H1 (cell line): ENCODE measurements at regions not wholly inside any gene's neighbourhood (a gene's known extent, or its start where the extent isn't known, plus 50 kb on each side); places are given as distances from the start of the nearest gene placed in this dataset.

Experiments used
- CTCF ChIA-PET: fragments of 300-600 bp; sonication (Branson Sonifier 250); formaldehyde crosslinking; loops from one replicate; lab custom pipeline; 2021; ENCODE audit not compliant: partially characterized antibody; lab: Charles Lee
- POLR2A ChIA-PET: fragments of 300-600 bp; sonication (Branson Sonifier 250); formaldehyde crosslinking; loops from one replicate; lab custom pipeline; 2021; ENCODE audit warnings: inconsistent platforms; ENCODE audit not compliant: partially characterized antibody; lab: Charles Lee
- DNase-seq, 2 experiments: peaks; one replicate each; pipeline versions ENCODE4 v3.0.0 to v3.0.0-alpha.2; 2010 to 2022; ENCODE audit warnings: low spot score in 2 of 2, low read depth in 1 of 2, mixed read lengths in 1 of 2
- FAIRE-seq: peaks from 2 replicates; lab custom pipeline; 2011; peaks lifted over from hg19 to GRCh38; lab: Jason Lieb, UNC
- H2AFZ ChIP-seq: 2 replicates; pipeline ENCODE4 v1.8.1; 2012; ENCODE audit warnings: low read length, inconsistent platforms
- H2AK5ac ChIP-seq: 2 replicates; pipeline ENCODE4 v1.6.1; 2013; ENCODE audit warnings: low read depth, low read length
- H2BK120ac ChIP-seq: replicated peaks from 2 replicates; pipeline ENCODE3; 2013; ENCODE audit warnings: low read depth, low read length, inconsistent platforms
- H2BK12ac ChIP-seq: 2 replicates; pipeline ENCODE4 v1.6.1; 2013; ENCODE audit warnings: low read depth, low read length
- H2BK15ac ChIP-seq: 2 replicates; pipeline ENCODE4 v1.6.1; 2013; ENCODE audit warnings: low read length
- H2BK20ac ChIP-seq: 2 replicates; pipeline ENCODE4 v1.6.1; 2013; ENCODE audit warnings: low read length
- H2BK5ac ChIP-seq: 2 replicates; pipeline ENCODE4 v1.6.1; 2013; ENCODE audit warnings: low read depth, low read length
- H3K14ac ChIP-seq: 2 replicates; pipeline ENCODE4 v1.6.1; 2013; ENCODE audit warnings: inconsistent platforms; ENCODE audit not compliant: insufficient read length
- H3K18ac ChIP-seq: 2 replicates; pipeline ENCODE4 v1.6.1; 2013; ENCODE audit warnings: low read length; ENCODE audit errors: extremely low read depth
- H3K23ac ChIP-seq: 2 replicates; pipeline ENCODE4 v1.6.1; 2013; ENCODE audit warnings: inconsistent platforms; ENCODE audit not compliant: insufficient read length
- H3K23me2 ChIP-seq: 2 replicates; pipeline ENCODE4 v1.6.1; 2013; ENCODE audit warnings: low read depth, low read length
- H3K27ac ChIP-seq: 2 replicates; pipeline ENCODE4 v1.6.1; 2011; ENCODE audit warnings: low read depth, low read length, inconsistent platforms
- H3K27me3 ChIP-seq, 4 experiments: replicated peaks in 1 of 4; 1 replicate in 1 of 4; 2 replicates in 3 of 4; pipeline versions ENCODE4 v1.6.1 to v1.8.1; 2011 to 2013; ENCODE audit warnings: low read length in 3 of 4, mild to moderate bottlenecking in 3 of 4, inconsistent platforms in 2 of 4, mixed read lengths in 2 of 4, moderate library complexity in 1 of 4; ENCODE audit not compliant: control insufficient read depth in 3 of 4, insufficient read depth in 3 of 4; ENCODE audit errors: extremely low read depth in 1 of 4
- H3K36me3 ChIP-seq, 4 experiments: 2 replicates each; pipeline versions ENCODE4 v1.6.1 to v1.8.1; 2011 to 2013; ENCODE audit warnings: mild to moderate bottlenecking in 4 of 4, low read length in 3 of 4, moderate library complexity in 2 of 4, control low read depth in 1 of 4, inconsistent platforms in 1 of 4; ENCODE audit not compliant: insufficient read depth in 4 of 4, control insufficient read depth in 2 of 4
- H3K4ac ChIP-seq: replicated peaks from 2 replicates; pipeline ENCODE3; 2013; ENCODE audit warnings: low read length, low read depth, mixed read lengths, inconsistent platforms; ENCODE audit not compliant: insufficient read length
- H3K4me1 ChIP-seq, 4 experiments: replicated peaks in 1 of 4; 1 replicate in 1 of 4; 2 replicates in 3 of 4; pipeline versions ENCODE4 v1.6.1 to v1.8.1; 2011 to 2013; ENCODE audit warnings: low read length in 3 of 4, inconsistent platforms in 2 of 4, mixed read lengths in 1 of 4; ENCODE audit not compliant: insufficient read depth in 4 of 4, control insufficient read depth in 3 of 4
- H3K4me2 ChIP-seq, 2 experiments: 2 replicates each; pipeline versions ENCODE4 v1.6.1 to v1.8.1; 2011 to 2013; ENCODE audit warnings: low read depth in 2 of 2, low read length in 2 of 2, control low read depth in 1 of 2, inconsistent platforms in 1 of 2, mild to moderate bottlenecking in 1 of 2; ENCODE audit not compliant: insufficient read depth in 1 of 2
- H3K4me3 ChIP-seq, 4 experiments: fragments of 200-600, 300-600 bp in 1 of 4; sonication (generic), shearing (Covaris generic), sonication (Bioruptor Twin) in 1 of 4; 2 replicates each; pipeline versions ENCODE4 v1.5.1 to v1.8.1; 2011 to 2016; ENCODE audit warnings: low read length in 4 of 4, low read depth in 3 of 4, control low read depth in 2 of 4, inconsistent platforms in 2 of 4, mild to moderate bottlenecking in 2 of 4, mixed read lengths in 1 of 4, moderate library complexity in 1 of 4; ENCODE audit not compliant: insufficient read depth in 2 of 4; ENCODE audit errors: extremely low read depth in 1 of 4
- H3K56ac ChIP-seq: replicated peaks from 2 replicates; pipeline ENCODE3; 2013; ENCODE audit warnings: low read depth, mild to moderate bottlenecking, mixed read lengths, low read length, inconsistent platforms; ENCODE audit not compliant: insufficient read length
- H3K79me1 ChIP-seq: 2 replicates; pipeline ENCODE4 v1.6.1; 2013; ENCODE audit warnings: low read depth, low read length, control low read depth
- H3K79me2 ChIP-seq, 2 experiments: 2 replicates each; pipeline versions ENCODE4 v1.6.1 to v1.8.1; 2012 to 2013; ENCODE audit warnings: low read length in 2 of 2, mild to moderate bottlenecking in 2 of 2, inconsistent platforms in 1 of 2; ENCODE audit not compliant: insufficient read depth in 2 of 2, control insufficient read depth in 1 of 2
- H3K9ac ChIP-seq, 4 experiments: replicated peaks in 1 of 4; 1 replicate in 1 of 4; 2 replicates in 3 of 4; pipeline versions ENCODE4 v1.6.1 to v1.8.1; 2011 to 2013; ENCODE audit warnings: low read depth in 3 of 4, low read length in 3 of 4, control low read depth in 2 of 4, mild to moderate bottlenecking in 2 of 4, moderate library complexity in 2 of 4, inconsistent platforms in 1 of 4; ENCODE audit errors: extremely low read depth in 1 of 4
- H3K9me3 ChIP-seq, 2 experiments: 2 replicates each; pipeline versions ENCODE4 v1.6.1 to v1.8.1; 2012 to 2013; ENCODE audit warnings: mild to moderate bottlenecking in 2 of 2, moderate library complexity in 2 of 2, control low read depth in 1 of 2, inconsistent platforms in 1 of 2, low read depth in 1 of 2, low read length in 1 of 2, mixed read lengths in 1 of 2; ENCODE audit not compliant: insufficient read depth in 2 of 2
- H4K20me1 ChIP-seq, 2 experiments: replicated peaks in 1 of 2; 2 replicates each; pipeline versions ENCODE3 to v1.8.1; 2011 to 2013; ENCODE audit warnings: inconsistent platforms in 2 of 2, low read length in 2 of 2, mild to moderate bottlenecking in 1 of 2; ENCODE audit not compliant: insufficient read depth in 2 of 2, control insufficient read depth in 1 of 2
- H4K5ac ChIP-seq: 2 replicates; pipeline ENCODE4 v1.6.1; 2013; ENCODE audit warnings: low read length, low read depth, mixed read lengths, inconsistent platforms; ENCODE audit not compliant: insufficient read length
- H4K8ac ChIP-seq: 2 replicates; pipeline ENCODE4 v1.8.0; 2013; ENCODE audit warnings: mild to moderate bottlenecking, moderate library complexity, low read length, inconsistent platforms; ENCODE audit not compliant: insufficient read depth; ENCODE audit errors: extremely low read depth
- H4K91ac ChIP-seq: replicated peaks from 2 replicates; pipeline ENCODE3; 2013; ENCODE audit warnings: low read length, mixed read lengths, inconsistent platforms; ENCODE audit not compliant: insufficient read length
- CHD1 ChIP-seq: IDR thresholded peaks from 2 replicates; pipeline ENCODE4 v1.6.1; 2012; ENCODE audit warnings: low read depth, low read length, improper control_type of control experiment
- RBBP5 ChIP-seq: IDR thresholded peaks from 2 replicates; pipeline ENCODE4 v1.7.1; 2012; ENCODE audit warnings: low read depth, mild to moderate bottlenecking, inconsistent platforms, low read length, moderate library complexity, borderline replicate concordance
- SAP30 ChIP-seq: fragments of 300-600 bp; sonication (generic); IDR thresholded peaks from 2 replicates; pipeline ENCODE4 v1.7.1; 2012; ENCODE audit warnings: low read length, moderate library complexity, mild to moderate bottlenecking, inconsistent platforms; ENCODE audit not compliant: insufficient read depth, insufficient replicate concordance
- SP4 ChIP-seq: IDR thresholded peaks from 2 replicates; pipeline ENCODE4 v1.6.1; 2012; ENCODE audit warnings: low read length, inconsistent platforms
- WGBS, 2 experiments: shearing (Covaris generic) in 1 of 2; methylation state at CpG; one replicate each; pipeline versions ENCODE4 v1.1.6 to v1.1.7; 2013 to 2015; ENCODE audit warnings: low lambda C conversion rate in 2 of 2, mixed read lengths in 2 of 2, inconsistent platforms in 1 of 2, low coverage in 1 of 2, missing lambda C conversion rate in 1 of 2; ENCODE audit not compliant: insufficient replicate concordance in 2 of 2, insufficient coverage in 1 of 2, insufficient read length in 1 of 2; ENCODE audit errors: extremely low coverage in 1 of 2, missing lambda C conversion rate in 1 of 2; 5-methylcytosine and 5-hydroxymethylcytosine counted together

- H4K8ac ChIP-seq, result no peak overlapping the region
- no peaks in the 10 kb centered on the region for H3K23me2 ChIP-seq
- no peaks in the 10 kb centered on the region for H3K27me3 ChIP-seq
- H3K9me3 ChIP-seq, result peaks cover 0 to 5% of the 10 kb centered on the region in 2 experiments; a peak in 1 of 4 replicates
- H3K79me1 ChIP-seq, result no peaks in the 10 kb centered on the region
- no peak overlapping the region for H3K18ac ChIP-seq
- TF ChIP-seq SAP30 (no peak), CHD1 (no peak), RBBP5 (no peak), SP4 (no peak)
- H2BK120ac ChIP-seq, result no peak overlapping the region
- no peak overlapping the region for H2BK15ac ChIP-seq
- no peak overlapping the region for H3K23ac ChIP-seq
- H3K14ac ChIP-seq, result no peak overlapping the region
- no peak for FAIRE-seq
- H3K4me3 ChIP-seq, result no peak overlapping the region
- H3K4ac ChIP-seq, result no peak overlapping the region
- no peak overlapping the region for H3K27ac ChIP-seq
- H3K36me3 ChIP-seq, result no peaks in the 10 kb centered on the region; a peak in 1 of 8 replicates
- H3K79me2 ChIP-seq, result no peaks in the 10 kb centered on the region
- H3K9ac ChIP-seq, result no peak overlapping the region
- WGBS, 2 experiments, result 81% methylated on average over 3 of the region's 3 CpGs; no CpG with 5 or more reads in 1 of the 2 experiments
- H2AFZ ChIP-seq, result no peak overlapping the region
- ChIA-PET CTCF (no interaction called here), POLR2A (interaction anchor here (0.7 kb wide), 1 partner anchor 11 kb away, joined by 3 read pairs; no protein-coding TSS in a partner anchor)
- no peak overlapping the region for H2BK20ac ChIP-seq
- H4K91ac ChIP-seq, result no peak overlapping the region
- no peak overlapping the region for H2AK5ac ChIP-seq
- H2BK12ac ChIP-seq, result no peak overlapping the region
- H3K4me2 ChIP-seq, result no peak overlapping the region
- H4K5ac ChIP-seq, result no peak overlapping the region
- no peak overlapping the region for H2BK5ac ChIP-seq
- no peak overlapping the region for H3K56ac ChIP-seq
- no peaks in the 10 kb centered on the region for H4K20me1 ChIP-seq
- no peaks in the 10 kb centered on the region for H3K4me1 ChIP-seq
- no peak for DNase-seq
These were observed 288.1 kb upstream of the NECTIN3 start for GRCh38 chr3:110783541-110783940.
